ENCODE measurements at regions not wholly inside any gene's neighbourhood (a gene's known extent, or its start where the extent isn't known, plus 50 kb on each side); places are given as distances from the start of the nearest gene placed in this dataset.
"Not testable (repeated sequence)": the region's sequence is repeated elsewhere in the genome, so short reads cannot be mapped to it uniquely, and the experiment has no call there.

DNA sequence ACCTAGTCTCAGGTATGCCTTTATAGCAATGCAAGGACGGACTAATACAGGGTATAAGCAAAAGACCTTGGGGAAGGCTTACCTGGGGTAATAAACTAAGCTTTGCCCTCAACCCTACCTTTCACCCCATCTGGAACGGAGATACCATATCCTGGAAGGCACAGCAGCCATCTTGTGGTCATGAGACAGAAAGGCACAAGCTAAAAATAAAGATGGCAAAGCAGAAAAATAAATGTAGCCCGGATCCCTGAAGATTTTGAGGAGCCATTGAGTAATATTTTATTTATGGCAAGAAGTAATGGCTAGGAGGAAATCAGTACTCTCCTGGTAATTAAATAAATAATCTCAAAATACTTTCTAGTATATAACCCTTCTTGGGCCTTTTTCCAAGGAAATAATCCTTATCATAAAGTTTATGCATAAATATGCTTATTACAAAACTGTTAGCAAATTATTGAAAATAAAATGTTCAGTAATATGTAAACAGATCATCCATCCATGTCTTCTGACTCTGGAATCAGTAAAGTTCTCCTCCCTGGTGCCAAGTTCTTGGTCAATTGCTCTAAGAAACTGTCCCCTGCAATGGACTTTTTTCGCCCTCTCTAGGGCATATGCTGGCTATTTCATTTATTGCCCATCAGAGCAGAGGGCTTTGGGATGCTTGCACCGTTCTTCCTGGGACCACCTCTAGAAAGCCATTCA, 198.7 kb downstream of the SPP2 start:
- DNase-seq (ENCODE audit: low read depth in 2 of 2): no peak

GRCh38 chr2:234248213-234248710, 197.8 kb downstream of the SPP2 start:
- not testable (repeated sequence) for DNase-seq (ENCODE audit: low read depth in 2 of 2)

GRCh38 chr2:234247453-234248180, 197.1 kb downstream of the SPP2 start:
- no peak for DNase-seq (ENCODE audit: low read depth in 2 of 2)

GRCh38 chr2:234245945-234246344, 195.4 kb downstream of the SPP2 start:
- peak; percentile 81 to 82 for DNase-seq (ENCODE audit: low read depth in 2 of 2)

- no peak for DNase-seq (ENCODE audit: low read depth in 2 of 2)
Measured at GRCh38 chr2:234243871-234244565, 193.5 kb downstream of the SPP2 start.

- DNase-seq (ENCODE audit: low read depth in 2 of 2): no peak
Measured at GRCh38 chr2:234242459-234242836, 191.9 kb downstream of the SPP2 start.

DNA sequence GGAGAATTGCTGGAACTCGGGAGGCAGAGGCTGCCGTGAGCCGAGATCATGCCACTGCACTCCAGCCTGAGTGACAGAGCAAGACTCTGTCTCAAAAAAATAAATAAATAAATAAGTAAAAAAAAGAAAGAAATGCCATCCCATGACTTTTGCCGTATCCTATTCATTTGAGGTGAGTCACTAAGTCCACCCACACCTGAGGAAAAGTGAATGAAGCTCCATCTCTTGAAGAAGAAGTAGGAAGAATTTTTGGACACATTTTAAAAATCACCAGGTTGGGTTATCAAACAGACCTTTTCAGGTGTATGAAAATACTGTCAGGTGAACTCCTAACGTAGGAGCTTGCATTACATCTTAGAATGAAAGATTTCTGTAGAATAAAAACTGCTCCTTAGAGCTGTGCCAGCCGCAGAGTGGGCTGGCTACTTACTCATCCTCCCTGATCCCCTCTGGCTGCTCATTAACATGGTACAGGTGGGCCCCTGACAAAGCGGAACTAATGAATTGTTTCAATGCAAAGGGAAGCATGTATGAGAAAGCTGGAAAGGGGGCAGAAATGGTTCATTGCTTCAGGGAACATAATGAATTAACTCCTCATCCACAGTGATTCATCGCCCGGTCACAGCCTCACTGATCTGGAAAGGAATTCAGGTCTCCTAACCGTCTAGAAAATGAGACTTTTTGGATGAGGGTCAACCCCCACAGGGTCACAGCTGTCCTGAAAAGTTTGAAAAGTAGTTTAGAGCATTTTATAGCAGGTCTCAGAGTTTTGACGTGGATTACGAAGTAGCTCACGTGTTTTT, 191.4 kb downstream of the SPP2 start:
- peak in 1 of 2 experiments; percentile 35 for DNase-seq (ENCODE audit: low read depth in 2 of 2)

DNA sequence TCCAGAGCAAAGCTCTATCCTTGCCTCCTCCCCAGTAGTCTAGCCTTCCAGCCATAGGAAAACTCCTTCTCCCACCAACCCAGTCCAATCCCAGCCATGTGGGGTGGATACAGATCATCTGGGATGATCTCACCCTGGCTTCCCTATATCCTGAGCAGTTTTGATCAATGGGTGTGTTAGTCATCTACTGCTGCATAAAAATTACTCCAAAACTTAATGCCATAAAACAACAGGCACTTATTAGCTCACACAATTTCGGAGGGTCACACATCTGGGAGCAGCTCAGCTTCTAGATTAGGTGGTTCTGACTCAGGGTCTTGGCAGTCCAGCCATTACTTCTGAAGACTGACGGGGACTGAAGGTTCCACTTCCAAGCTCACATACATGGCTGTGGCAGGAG, 190.4 kb downstream of the SPP2 start:
- peak; percentile 81 to 85 for DNase-seq (ENCODE audit: low read depth in 2 of 2)

GRCh38 chr2:234235191-234235590, 184.7 kb downstream of the SPP2 start:
- no peak for DNase-seq (ENCODE audit: low read depth in 2 of 2)

DNA sequence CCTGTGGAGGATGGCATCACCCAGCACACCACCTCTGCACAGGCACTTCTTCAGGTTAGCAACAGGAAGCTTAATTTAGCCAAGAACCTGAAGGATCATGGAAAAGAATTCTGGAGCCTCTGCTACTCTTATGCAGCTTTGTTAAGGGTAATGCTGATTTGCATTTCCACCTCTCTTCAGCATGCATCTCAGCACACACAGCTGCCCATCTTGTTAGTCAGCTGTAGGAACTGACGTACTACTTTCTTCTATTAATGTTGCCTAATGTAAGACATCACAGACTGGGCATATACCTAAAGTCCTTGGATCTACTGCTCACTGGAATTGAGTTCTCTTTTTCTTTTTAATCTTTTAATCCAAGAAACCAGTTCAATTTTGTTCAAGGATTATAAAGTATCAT, 181.0 kb downstream of the SPP2 start:
- DNase-seq (ENCODE audit: low read depth in 2 of 2): no peak

DNA sequence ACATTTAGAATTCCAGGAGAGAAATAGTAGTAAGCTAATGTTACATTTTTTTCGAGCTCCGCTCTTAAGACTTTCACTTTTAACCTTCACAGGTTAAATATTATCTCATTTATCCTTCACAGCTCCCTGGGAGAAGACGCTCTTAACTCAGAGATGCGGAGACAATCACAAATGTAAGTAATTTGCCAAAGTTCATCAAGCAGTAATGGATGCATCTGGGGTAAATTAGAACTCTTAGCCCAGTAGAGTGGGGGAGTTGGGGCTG, 168.5 kb downstream of the SPP2 start:
- DNase-seq (ENCODE audit: low read depth in 2 of 2): no peak

DNA sequence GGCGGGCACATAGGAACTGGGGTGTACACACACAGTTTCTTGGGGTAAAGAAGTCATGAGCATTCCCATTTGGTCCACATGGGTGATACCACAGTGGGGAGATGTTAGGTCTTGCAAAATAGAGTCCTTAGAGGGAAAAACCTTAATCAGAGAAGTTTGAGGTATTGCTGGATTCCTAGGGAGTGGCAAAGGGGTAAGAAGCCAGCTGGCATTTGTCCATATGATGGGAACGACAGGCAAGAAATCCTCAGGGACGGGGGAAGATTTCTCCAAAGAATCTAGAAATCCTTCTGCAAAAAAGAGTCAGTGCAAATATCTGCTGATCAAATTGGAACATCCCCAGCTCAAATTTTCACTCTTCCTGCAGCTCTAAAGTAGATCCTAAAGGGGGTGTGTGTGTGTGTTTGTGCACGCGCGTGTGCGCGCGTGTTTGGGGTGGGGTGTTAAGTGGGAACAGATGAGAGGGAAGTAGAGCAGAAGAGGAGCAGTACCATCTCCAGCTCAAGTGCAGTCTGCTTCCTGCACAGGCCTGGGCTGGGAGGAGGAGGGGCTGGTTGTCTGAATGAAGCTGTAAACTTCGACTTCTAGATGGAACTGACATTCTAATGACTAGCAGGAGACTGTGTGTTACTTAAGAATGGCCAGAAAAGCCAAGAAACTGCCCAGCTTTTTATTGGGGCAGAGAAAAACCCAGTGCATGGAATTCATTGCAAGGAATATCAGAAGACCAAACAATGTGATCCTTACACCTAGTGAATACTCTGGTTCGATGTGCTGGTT, 168.0 kb downstream of the SPP2 start:
- peak; percentile 20 to 27 for DNase-seq (ENCODE audit: low read depth in 2 of 2)

- DNase-seq (ENCODE audit: low read depth in 2 of 2): no peak
Measured at GRCh38 chr2:234212534-234212933, 162.0 kb downstream of the SPP2 start.

- no peak for DNase-seq (ENCODE audit: low read depth in 2 of 2)
Measured at GRCh38 chr2:234211797-234212196, 161.3 kb downstream of the SPP2 start.

DNA sequence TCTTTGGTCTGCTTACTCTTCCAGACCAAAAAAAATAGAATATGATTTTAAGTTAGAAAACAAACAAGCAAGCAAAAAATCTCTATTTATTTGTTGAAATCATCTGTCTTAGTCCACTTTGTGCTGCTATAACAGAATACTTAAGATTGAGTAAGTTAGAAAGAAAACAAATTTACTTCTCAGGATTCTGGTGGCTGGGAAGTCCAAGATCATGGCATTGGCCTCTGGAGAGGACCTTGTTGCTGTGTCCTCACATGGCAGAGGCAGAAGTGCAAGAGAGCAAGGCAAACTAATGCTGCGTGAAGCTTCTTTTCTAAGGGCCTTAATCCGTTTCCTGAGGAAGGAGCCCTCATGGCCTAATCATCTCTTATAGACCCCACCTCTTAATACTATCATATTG, 156.2 kb downstream of the SPP2 start:
- DNase-seq (ENCODE audit: low read depth in 2 of 2): no peak

DNA sequence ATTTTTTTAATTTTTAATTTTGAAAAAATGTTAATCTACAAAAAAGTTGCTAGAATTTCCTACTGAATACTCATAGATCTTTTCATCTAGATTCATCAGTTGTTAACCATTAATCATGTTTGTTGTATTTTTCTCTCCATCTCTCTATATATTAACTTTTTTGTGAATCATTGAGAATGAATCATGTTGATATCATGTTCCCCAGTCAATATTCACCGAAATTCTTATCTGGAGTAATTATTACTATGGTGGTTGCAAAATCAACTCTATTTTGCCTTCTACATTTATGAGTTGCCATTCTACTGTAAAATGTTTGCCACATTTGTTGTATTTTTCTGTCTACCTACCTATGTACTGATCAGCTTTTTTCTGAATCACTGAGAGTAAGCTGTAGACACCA, 154.0 kb downstream of the SPP2 start:
- DNase-seq (ENCODE audit: low read depth in 2 of 2): no peak

GRCh38 chr2:234203135-234203984, 152.9 kb downstream of the SPP2 start:
- peak; percentile 87 to 90 for DNase-seq (ENCODE audit: low read depth in 2 of 2)

DNA sequence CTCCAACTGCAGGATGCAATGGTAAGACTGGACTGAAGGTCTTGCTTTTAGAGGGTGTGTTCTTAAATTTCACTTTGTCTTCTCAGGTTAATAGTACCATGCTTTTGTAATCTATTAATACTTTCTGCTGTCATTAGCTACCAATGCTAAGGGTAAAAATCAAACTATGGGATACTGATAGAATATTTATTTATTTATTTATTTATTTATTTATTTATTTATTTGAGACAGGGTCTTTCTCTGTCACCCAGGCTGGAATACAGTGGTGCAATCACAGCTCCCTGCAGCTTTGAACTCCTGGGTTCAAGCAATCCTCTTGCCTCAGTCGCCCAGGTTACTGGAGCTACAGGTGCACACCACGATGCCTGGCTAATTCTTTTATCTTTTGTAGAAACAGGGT, 152.1 kb downstream of the SPP2 start:
- no peak for DNase-seq (ENCODE audit: low read depth in 2 of 2)

GRCh38 chr2:234199996-234200395, 149.5 kb downstream of the SPP2 start:
- no peak for DNase-seq (ENCODE audit: low read depth in 2 of 2)

GRCh38 chr2:234198976-234199375, 148.5 kb downstream of the SPP2 start:
- DNase-seq (ENCODE audit: low read depth in 2 of 2): no peak

Data from fibroblast of skin of left quadriceps (primary cell).